GM19395 (cell line): ENCODE measurements at regions not wholly inside any gene's neighbourhood (a gene's known extent, or its start where the extent isn't known, plus 50 kb on each side); places are given as distances from the start of the nearest gene placed in this dataset.

Source experiments
- ATAC-seq: cut with Tn5 transposase; IDR thresholded peaks from one replicate; pipeline ENCODE4 v1.9.1; 2021; ENCODE audit warnings: mild to moderate bottlenecking, moderate library complexity; ENCODE audit not compliant: unreplicated experiment

GRCh38 chr1:82348487-82348886, 547.8 kb downstream of the ADGRL2 start:
- no peak for ATAC-seq

GRCh38 chr1:82346141-82346540, 545.4 kb downstream of the ADGRL2 start:
- ATAC-seq = no peak

GRCh38 chr1:82343381-82343780, 542.6 kb downstream of the ADGRL2 start:
- ATAC-seq = no peak

- ATAC-seq = peak; percentile 81
Measured at GRCh38 chr1:82337635-82338034, 536.9 kb downstream of the ADGRL2 start.

GRCh38 chr1:82330330-82330729, 529.6 kb downstream of the ADGRL2 start:
- no peak for ATAC-seq

GRCh38 chr1:82329226-82329625, 528.5 kb downstream of the ADGRL2 start:
- no peak for ATAC-seq

GRCh38 chr1:82323144-82323841, 522.6 kb downstream of the ADGRL2 start:
- ATAC-seq = no peak

- ATAC-seq = no peak
Measured at GRCh38 chr1:82321794-82322193, 521.1 kb downstream of the ADGRL2 start.

GRCh38 chr1:82319546-82319945, 518.8 kb downstream of the ADGRL2 start:
- ATAC-seq = no peak

- ATAC-seq = no peak
Measured at GRCh38 chr1:82318921-82319320, 518.2 kb downstream of the ADGRL2 start.

- ATAC-seq = no peak
Measured at GRCh38 chr1:82318265-82318664, 517.5 kb downstream of the ADGRL2 start.

GRCh38 chr1:82317671-82318070, 516.9 kb downstream of the ADGRL2 start:
- ATAC-seq = no peak

GRCh38 chr1:82299656-82300055, 498.9 kb downstream of the ADGRL2 start:
- ATAC-seq = no peak

GRCh38 chr1:82299056-82299455, 498.3 kb downstream of the ADGRL2 start:
- ATAC-seq = no peak

- ATAC-seq = no peak
Measured at GRCh38 chr1:82297139-82297896, 496.6 kb downstream of the ADGRL2 start.

- ATAC-seq = no peak
Measured at GRCh38 chr1:82287556-82287955, 486.8 kb downstream of the ADGRL2 start.

- ATAC-seq = no peak
Measured at GRCh38 chr1:82284213-82284612, 483.5 kb downstream of the ADGRL2 start.

- no peak for ATAC-seq
Measured at GRCh38 chr1:82279241-82279640, 478.5 kb downstream of the ADGRL2 start.

GRCh38 chr1:82273816-82274215, 473.1 kb downstream of the ADGRL2 start:
- ATAC-seq = no peak

GRCh38 chr1:82269431-82269830, 468.7 kb downstream of the ADGRL2 start:
- ATAC-seq = no peak

GRCh38 chr1:82268826-82269225, 468.1 kb downstream of the ADGRL2 start:
- ATAC-seq = no peak

- no peak for ATAC-seq
Measured at GRCh38 chr1:82266351-82266750, 465.6 kb downstream of the ADGRL2 start.
